Amygdala (tissue), 56 donors: ENCODE measurements at regions not wholly inside any gene's neighbourhood (a gene's known extent, or its start where the extent isn't known, plus 50 kb on each side); places are given as distances from the start of the nearest gene placed in this dataset.

Experiments
- DNase-seq, 56 donors: peaks; one replicate each; lab custom pipeline; 2025; lab: John Stamatoyannopoulos, UW

DNA sequence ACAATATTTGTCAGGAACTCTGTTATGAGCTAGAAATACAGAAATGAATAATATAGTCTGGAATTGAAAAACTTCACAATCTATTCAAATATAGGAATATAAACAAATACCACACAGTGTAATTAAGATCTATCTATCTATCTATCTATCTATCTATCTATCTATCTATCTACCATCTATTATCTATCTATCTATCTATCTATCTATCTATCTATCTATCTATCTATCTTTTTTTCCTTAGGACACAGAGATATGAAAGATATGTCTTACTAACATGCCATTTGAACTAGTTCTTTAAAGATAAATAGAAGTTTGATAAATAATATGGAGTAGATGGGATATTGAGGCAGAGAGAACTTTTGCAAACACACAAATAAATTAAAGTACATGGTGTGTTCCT, 357.8 kb downstream of the PARP8 start:
- no peak for DNase-seq

DNA sequence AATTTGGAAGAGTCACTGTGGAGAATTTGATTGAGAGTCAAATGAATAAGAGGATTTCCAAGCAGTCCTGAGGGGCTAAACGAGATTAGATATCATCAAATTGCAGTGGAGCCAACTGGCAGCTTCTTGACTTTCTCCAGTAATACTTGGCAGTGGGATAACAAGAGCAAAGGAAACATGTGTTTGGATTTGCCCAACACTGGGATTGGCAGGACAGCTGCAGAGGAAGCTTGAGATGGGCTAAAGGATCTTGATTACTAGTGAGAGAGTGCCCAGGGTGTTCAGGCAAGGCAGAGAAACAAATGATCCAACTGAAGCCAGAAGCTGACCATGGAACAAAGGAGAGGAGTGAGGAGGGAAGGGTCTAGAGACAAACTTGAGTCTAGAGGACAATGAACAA, 356.0 kb upstream of the ISL1 start:
- no peak for DNase-seq

DNA sequence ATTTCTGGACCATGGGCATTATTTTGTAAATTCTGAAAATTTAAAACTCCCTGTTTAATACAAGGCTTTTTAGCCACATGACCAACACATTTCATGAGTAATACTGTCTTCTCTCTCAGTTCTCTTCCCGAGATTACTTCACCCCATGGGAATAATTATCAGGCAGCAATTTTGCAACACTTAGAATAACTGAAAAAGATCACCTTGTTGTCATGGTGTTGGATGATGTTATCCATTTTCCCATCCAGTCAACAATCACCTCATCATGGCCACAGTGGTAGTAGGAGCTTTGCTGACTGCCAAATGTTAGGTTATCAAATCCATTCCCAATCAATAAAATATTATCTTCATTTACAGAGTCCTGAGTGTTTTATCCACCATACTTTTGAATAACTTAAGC, 354.9 kb upstream of the ISL1 start:
- DNase-seq, result no peak

DNA sequence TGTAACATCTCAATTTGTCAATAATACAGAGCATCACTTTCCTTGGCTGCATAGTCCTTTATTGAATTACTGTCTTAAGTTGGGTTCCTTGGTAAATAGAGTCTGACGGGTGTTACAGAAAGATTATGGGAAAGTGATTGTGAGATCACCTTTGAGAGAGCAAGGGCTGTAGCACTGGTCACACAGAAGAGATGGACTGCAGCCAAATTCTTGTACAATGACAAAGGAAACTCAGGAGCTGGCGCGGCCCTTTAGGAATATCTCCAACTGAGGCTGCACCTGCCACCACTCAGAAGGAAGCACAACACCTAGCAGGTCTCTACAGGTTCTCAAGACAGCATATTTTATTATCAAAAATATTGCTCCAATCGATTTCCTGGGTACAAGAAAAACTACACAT, 350.0 kb upstream of the ISL1 start:
- no peak for DNase-seq

DNA sequence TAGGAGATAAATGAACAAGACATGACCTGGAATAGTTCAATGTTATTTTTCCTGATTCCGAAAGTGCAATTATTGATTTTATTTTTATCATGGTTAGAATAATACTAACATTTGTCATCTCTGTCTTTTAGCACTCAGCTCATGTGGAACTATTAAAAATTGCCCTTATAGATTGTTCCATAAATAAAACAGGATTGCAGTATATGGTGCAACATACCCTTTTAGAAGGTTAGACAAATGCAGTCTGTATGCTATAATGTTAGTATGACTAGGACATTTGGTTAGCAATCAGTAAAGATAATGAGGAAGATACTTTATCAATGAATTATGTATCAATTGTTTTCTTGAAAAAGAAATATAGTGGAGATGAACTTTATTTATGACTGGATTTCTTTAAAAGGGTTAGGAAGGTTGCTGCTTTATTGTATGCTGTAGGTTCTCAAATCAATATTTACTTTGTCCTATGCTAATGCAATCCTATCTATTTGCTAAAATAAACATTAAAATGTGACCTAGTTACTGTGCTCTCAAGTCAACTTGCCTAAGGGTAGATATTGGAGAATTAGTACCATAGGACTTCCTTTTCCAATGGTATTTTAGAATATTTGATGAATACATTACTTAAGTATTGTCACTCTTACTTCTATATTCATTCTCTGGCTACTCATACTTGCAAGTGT, 348.9 kb upstream of the ISL1 start:
- no peak for DNase-seq

DNA sequence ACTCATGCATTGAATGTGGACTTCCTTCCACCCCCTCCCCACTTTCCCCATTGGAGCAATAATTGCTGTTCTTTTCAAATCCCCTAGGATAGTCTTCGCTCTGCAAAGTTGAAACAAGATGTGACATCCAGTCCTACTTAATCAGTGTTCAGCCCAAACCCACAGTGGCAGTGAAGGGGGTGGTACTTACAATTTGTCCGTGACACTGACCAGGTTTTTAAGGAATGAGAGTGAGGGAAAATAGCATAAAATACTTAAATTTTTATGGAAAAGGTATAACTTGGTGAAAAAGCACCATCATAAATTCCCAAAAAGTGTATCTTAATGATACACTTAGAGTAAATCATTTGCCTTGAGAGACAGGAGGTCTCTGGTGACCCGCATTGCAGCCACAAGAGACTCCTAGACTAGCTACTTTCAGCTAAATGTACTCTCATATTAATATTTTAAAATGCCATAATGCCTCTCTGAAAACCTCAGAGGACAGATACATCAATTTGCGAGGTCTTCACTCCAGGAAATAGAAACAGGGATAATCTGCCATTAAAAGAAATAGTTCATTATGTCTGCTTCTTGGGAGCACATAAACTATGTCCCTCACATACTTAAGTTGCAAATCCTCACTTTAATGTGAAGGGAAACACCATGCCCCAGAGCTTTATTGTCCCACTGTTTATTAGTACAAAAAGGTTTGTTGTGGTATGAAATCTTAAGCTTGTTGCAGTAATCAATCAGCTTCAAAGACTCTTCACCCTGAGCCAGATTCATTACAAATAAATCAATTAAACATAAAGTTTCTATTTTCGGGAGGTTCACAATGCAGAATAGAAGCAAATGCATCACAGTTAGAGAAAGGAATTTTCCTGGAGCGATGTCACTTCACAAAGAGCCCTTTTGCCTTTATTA, 343.6 kb upstream of the ISL1 start:
- no peak for DNase-seq

DNA sequence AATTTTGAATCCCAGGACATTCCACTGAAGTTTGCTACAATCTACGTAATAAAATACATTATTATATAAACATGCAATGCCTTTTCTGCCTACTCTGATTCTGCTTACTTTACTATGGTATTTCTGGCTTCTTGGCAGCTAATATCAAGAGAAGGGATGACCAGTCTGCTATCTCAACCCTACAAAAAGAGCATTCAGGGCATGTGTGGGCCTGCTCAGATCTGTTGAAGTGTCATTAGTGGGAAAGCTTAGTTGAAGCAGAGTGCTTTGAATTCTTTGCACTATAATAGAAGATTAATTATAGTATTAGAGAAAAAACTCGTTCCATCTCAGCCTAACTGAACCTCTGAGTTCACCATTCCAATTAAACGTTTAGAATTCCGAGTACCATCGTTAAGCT, 339.5 kb upstream of the ISL1 start:
- no peak for DNase-seq

DNA sequence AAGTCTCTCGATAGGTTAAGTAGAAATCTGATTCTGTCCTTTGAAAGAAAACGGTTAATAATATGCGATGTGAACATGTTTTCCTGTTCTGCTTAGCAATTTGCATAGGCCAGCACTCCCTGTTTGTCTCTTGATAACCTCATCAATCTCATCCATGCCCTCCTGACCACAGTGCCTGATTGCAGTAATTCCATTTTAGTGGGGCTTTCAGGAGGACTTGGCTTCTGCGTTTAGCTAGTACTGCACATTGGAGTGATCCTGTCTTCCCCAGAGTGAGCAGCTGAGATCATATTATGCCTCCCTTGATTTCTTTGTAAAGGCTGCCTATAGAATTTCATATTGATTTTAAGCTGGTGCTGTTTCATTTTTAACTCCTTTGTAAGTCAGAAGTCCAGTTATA, 335.9 kb upstream of the ISL1 start:
- DNase-seq, result no peak

DNA sequence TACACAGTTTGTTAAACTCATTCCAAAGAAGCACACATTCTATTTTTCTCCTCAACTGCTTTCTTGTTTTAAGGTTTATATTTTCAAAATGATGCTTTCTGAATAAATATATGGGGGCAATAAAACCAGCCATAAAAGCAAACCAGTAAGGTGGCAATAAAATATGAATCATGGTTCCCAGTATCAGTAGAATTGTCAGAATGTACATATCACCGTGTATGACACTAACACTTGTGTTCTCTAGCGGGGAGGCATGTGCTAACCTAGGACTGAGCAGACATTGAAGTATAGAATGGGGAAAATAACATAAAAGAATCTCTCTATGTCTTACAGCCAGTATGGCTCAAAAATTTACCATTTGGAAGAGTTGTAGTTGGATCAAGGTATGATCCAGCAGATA, 329.9 kb upstream of the ISL1 start:
- DNase-seq, result no peak

DNA sequence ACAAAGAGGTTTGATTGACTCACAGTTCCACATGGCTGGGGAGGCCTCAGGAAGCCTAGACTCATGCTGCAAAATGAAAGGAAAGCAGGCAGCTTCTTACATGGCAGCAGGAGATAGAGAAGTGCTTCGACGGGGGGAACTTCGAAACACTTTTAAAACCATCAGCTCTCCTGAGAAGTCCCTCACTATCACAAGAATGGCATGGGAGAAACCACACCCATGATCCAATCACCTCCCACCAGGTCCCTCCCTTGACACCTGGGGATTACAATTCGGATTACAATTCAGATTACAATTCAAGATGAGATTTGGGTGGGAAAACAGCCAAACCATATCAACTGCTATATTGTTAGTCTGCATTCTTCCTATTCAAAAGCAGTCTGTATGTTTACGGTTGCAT, 322.3 kb upstream of the ISL1 start:
- DNase-seq, result no peak

DNA sequence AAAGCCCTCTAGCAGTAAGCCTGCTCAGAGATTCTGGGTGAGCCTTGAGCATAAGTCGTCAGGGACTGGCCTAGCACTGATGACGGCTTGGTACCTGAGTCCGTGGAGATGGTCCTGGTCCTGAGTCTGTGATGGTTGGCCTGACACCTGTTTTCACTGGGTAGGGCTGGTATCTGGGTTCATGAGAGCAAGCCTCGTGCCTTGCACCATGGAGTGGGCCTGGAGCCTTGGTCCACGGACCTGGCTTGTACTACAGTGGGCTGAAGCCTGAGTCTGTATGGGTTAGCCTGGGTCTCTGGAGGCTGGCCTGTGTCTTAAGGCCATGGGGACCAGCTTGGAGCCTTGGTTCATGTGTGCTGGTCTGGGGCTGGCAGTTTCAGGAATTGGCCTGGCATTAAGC, 310.3 kb upstream of the ISL1 start:
- DNase-seq, result no peak

DNA sequence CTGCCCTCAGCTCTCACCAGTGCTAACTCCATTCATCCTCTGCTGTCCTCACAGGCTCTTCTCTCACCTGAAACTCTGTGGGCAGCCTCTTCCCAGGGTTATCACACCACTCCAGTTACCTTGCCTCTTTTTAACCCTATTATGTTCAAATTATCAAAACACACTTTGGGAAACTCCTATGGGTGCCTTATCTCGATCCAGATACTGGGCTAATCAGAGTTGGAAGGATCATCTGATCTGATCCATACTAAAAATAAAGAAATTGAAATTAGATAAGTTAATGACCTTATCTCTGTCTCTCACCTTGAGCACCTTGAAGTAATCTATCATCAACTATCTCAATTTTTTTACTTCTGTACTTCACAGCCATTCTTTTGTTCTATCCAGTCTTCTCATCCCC, 300.5 kb upstream of the ISL1 start:
- DNase-seq, result no peak

DNA sequence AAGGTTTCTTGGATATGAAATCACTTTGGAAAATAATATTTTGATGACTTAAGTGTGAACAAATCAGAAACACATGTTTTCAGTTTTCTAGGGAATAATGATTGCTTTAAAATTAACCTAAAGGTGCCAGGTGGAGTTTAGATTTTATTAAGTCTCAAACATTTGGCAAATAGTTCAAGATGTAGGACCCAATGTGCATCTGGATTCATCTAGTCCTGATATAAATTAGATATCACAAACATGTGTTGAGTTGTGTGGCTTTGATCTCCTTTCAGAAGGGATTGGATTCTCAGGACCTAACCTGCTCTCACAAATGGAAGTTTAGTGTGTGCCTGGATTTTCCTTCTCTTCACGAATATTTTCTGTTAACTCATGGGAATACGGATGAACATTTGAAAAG, 291.4 kb upstream of the ISL1 start:
- no peak for DNase-seq

DNA sequence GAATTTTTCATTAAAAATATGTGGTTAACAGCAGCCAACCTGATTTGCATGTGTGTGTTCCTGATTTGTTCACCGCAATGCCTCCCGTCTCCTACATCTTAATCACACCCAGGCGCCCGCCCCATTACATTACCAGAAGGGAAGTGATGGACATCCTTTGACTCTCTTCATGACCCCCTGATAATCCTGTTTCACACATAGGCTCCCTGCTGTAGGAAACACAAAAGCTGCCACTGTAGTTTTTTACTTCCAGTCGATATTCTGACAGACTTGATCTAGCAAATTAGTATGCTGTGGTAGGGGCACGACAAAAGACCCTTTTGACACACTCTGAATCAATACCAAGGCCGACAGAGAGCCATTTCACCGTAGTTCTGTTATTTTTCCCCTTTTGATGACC, 287.8 kb upstream of the ISL1 start:
- no peak for DNase-seq

DNA sequence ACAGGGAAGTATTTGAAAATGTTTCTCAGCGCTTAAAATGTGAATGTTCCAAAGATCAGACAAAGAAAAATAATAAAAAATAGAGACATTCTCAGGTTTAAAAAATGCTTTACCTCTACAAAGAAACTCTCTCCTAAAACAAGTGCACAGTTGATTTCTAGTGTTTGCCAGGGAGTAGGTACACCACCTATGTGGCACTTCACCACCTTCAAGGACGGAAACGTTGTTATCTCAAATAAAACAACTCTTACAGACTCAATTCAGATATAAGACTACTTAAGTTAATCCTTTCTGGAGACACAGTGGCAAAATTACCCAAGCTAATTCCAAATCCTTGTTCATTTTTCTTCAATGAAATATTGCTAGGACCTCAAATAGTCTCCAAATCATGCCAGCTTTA, 286.4 kb upstream of the ISL1 start:
- DNase-seq, result no peak

DNA sequence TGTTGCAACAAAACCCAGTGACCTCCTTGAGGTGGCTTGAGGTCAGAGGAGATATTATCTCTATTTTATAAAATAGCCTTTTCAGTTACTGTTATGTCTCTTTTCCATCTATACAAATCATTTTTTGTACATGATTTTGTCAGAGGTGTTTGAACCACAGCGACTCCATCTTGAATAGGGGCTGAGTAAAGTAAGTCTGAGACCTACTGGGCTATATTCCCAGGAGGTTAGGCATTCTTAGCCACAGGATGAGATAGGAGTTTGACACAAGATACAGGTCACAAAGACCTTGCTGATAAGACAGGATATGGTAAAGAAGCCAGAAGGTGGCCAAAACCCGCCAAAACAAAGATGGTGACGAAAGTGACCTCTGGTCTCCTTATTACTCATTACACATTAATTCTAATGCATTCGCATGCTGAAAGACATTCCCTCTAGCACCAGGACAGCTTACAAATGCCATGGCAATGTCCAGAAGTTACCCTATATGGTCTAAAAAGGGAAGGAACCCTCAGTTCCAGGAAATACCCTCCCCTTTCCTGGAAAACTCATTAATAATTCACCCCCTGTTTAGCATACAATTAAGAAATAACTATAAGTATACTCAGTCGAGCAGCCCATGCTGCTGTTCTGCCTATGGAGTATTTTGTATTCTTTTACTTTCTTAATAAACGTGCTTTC, 283.9 kb upstream of the ISL1 start:
- no peak for DNase-seq

DNA sequence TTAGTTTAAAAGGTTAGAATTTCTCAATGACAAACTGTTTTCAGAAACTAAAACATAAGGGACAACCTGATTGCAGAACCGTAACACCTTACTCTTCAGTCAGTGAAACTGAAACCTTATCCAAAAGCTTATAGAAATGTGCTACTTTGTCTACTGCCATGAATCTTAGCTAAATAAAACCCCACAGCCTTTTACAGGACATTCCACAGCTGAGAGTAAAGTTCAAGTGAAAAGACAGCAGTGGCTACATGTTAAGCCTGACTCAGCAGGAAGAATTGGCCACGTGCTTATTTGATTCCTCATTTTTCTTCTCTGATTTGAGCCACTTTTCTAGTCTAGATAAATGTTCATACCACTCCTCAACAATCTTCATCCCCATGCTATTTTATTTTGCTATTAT, 278.7 kb upstream of the ISL1 start:
- DNase-seq, result no peak

DNA sequence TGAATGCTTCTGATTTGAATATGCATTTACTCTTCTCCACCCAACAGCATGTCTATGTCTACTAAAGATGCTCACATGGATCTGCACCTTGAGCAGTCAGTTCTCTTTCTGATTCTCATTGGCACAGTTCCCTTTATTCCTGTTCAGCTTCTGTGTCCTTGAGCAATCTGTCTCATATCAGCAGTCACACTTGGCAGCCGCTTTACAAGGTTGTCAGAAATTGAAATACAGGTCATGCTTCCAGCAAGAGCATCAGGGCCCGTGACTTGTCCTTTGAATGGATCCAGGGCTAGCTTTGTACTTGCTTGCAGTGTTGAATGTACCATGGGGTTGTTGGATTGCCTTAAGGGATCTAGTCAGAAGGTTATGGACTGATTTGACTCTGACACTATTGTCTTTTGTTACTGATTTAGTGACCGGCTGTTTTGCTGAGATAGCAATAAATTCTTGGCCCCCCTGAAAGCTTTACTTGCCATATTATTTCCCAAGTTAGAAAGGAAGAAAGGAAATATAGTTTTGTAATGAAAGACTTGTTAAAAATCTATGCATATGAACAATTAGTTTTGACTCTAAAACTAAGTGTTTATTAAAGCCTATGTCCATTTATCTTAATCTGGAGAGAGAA, 273.4 kb upstream of the ISL1 start:
- no peak for DNase-seq

DNA sequence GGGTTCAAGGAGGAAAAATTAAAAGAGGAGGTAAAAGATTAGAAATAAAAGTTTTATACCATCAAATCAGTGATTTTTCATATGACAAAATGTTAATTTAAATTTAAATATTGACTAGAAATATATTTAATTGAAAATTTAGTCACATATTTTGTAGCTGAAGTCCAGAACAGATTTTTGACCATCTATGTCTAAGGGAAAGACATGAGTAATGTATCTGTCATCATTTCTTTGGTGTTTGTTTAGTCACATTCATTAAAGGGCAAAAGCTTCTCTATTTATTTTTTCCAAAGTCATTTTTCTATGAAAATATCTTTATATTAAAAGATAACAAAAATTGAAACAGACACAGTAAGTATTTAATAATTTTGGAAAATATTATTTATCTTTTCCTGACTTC, 252.0 kb upstream of the ISL1 start:
- DNase-seq, result no peak

DNA sequence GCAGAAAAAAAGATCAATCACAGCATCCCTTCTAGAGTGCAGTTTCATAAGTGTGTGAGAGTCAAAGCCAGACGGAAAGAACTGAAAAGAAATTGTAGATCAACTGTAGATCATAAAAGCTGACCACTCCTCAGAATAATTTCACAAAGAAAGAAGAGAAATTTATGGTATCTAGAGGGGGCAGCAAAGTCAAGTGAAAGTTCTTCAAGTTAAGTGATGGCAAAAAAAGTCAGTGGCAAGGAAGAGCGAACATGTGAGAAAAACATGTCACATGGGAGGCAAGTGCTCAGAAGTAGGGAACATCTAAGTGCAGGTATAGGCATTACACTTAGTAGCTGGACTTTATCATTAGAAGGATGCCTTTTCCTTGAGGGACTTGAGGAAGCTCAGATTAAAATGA, 245.1 kb upstream of the ISL1 start:
- DNase-seq, result no peak

DNA sequence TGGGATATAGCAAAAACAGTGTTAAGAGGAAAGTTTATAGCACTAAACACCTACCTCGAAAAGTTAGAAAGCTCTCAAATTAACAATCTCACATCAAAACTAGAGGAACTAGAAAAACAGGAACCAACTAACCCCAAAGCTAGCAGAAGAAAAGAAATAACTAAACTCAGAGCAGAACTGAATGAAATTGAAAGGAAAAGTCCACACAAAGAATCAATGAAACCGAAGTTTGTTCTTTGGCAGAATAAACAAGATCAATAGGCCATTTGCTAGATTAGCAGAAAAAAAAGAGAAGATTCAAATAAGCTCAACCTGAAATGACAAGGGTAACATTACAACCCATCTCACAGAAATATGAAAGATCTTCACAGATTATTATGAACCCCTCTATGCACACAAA, 234.8 kb upstream of the ISL1 start:
- DNase-seq, result no peak
